GM19467 (cell line): ENCODE measurements at regions not wholly inside any gene's neighbourhood (a gene's known extent, or its start where the extent isn't known, plus 50 kb on each side); places are given as distances from the start of the nearest gene placed in this dataset.
"Not testable (repeated sequence)": the region's sequence is repeated elsewhere in the genome, so short reads cannot be mapped to it uniquely, and the experiment has no call there.

Source experiments
- ATAC-seq: cut with Tn5 transposase; IDR thresholded peaks from one replicate; pipeline ENCODE4 v1.9.1; 2021; ENCODE audit warnings: mild to moderate bottlenecking, moderate library complexity; ENCODE audit not compliant: unreplicated experiment

DNA sequence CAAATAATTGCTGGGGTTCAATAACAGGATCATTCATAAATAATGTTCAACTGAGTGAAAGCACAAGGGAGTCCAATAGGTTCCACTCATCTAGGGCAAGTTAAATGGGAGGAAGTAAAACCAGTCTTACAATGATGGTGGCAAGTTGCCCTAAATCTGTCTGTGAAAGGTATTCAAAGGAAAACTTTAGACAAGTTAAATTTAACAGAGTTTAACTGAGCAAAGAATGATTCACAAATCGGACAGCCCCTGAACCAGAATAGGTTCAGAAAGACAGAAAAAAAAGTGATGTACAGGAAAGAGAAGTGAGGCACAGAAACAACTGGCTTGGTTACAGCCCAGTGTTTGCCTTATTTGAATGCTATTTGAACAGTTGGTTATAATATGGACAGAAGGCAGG is 183.5 kb upstream of the ADGRL4 start:
- ATAC-seq: peak; percentile 59

- no peak for ATAC-seq
Measured at GRCh38 chr1:79188337-79188736, 181.8 kb upstream of the ADGRL4 start.

DNA sequence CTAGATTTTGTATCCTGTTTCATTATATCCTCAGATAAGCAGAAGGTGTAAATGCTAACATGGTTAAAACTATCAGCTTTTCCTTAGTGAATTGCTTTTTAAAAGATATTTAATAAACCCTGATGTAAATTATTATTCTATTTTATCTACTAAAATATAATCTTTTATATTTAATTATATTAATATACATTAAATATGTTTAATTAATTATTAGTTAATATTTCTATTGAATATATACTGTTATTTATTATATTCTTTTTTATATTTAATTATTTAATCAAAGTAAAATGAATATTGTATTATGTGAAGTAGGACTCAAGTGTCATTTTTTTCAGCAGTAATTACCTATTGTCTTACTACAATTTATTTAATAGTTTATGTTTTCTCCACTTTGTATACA is 179.7 kb upstream of the ADGRL4 start:
- ATAC-seq: no peak

DNA sequence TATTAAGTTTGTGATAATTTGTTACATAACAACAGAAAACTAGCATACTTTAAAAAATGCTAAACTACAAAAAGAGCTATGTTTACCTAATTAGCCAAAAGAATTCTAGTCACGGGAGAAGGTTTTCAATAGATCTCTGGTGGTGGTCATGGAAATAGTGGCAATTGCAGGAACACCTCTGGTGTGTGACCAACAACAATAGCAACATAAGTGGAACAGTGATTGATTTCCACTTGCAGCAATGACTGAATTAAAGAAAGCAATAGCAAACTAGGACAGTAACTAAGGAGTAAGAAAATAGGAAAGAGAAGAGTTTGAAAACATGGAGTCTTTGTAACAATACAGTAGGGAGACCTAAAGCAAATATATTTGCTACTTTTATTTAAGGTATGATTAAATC is 171.3 kb upstream of the ADGRL4 start:
- ATAC-seq: no peak

- ATAC-seq: no peak
Measured at GRCh38 chr1:79161077-79161476, 154.5 kb upstream of the ADGRL4 start.

DNA sequence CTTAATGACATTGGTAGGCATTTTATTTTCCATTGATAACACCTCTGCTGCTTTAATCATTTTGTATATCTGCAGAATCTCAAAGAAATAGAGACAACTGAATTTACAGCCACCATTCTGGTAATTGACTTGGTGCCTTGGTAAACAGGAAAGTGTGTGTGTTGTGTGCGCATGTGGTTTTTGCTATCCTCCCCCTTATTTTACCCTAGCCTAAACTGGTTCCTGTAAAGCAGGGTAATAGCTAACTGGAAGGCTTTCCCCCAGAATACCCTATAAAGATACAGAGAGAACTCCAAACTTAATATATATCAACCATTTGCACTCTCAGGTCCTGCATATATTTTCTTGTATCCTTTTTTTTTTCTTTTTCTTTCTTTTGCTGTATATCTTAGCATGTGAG is 149.5 kb upstream of the ADGRL4 start:
- no peak for ATAC-seq

GRCh38 chr1:79151006-79151796 is 144.7 kb upstream of the ADGRL4 start:
- ATAC-seq: no peak

DNA sequence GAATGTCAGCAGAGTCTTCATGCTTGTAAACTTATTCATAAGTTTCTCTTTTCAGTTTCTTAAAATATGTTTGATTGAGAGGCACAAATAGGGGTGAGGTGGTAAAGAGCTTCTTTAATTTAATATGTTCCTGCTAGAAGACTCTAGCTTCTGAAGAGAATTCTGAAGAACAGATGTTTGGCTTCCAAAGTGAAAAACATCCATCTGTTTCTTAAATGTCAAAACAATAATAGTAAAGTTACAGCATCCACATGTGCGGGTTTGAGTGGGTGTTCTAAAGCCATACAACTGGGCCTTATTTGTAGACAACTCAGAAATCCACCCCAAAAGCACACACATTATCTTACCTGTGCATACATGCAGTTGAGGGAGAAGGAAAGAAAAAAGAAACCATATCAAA is 144.0 kb upstream of the ADGRL4 start:
- ATAC-seq: no peak

DNA sequence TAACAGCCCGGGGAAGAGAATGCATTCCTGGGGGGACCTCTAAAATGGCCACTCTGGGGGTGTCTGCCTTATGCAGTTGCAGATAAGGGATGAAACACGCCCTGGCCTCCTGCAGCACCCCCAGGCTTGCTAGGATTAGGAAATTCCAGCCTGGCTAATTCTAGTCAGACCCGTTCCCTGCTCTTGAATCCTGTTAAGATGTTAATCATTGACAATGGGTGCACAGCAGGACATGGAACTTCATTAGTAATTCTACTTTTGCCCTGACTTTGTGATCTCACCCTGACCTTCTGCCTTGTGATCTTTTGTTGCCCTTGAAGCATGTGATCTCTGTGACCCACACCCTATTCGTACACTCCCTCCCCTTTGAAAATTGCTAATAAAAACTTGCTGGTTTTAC is 131.7 kb upstream of the ADGRL4 start:
- ATAC-seq: not testable (repeated sequence)

- ATAC-seq: no peak
Measured at GRCh38 chr1:79133774-79134364, 127.3 kb upstream of the ADGRL4 start.

DNA sequence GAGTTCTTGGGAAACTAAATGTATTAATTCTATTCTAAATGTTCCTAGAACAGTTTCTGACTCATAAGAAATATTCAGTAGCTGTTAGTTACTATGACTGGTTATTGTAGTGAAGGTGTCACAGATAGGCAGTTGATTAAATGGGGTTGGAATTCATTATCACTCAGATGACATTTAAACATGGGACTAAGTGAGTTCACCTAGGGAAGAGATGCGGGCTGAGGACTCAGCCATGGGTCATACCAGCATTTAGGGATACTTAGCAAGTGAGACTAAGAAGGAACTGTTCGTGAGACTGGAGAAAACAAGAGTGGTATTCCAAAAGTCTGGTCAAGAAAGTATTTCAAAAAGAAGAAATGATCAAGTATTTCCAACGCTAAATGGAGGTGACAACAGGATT is 125.1 kb upstream of the ADGRL4 start:
- no peak for ATAC-seq

- ATAC-seq: no peak
Measured at GRCh38 chr1:79129914-79130313, 123.4 kb upstream of the ADGRL4 start.

DNA sequence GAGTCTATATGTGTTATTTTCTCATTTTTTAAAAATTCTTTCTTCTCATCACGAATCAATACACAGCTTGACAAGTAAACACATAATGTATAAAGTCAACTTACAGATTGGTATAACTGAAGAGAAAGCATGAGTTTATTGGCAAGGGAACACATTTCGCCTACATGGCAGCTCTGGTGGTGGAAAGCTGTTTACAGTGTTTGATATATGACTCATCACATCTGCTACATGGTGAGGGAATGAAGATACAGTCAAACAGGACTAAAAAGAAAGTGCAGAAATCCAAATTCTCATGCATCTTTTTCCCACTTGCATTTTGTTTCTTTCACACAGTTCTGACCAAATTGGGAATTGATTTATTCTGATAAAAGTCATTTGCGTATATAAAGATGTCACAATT is 122.2 kb upstream of the ADGRL4 start:
- no peak for ATAC-seq

GRCh38 chr1:79124756-79125155 is 118.2 kb upstream of the ADGRL4 start:
- no peak for ATAC-seq

- no peak for ATAC-seq
Measured at GRCh38 chr1:79122521-79122920, 116.0 kb upstream of the ADGRL4 start.

DNA sequence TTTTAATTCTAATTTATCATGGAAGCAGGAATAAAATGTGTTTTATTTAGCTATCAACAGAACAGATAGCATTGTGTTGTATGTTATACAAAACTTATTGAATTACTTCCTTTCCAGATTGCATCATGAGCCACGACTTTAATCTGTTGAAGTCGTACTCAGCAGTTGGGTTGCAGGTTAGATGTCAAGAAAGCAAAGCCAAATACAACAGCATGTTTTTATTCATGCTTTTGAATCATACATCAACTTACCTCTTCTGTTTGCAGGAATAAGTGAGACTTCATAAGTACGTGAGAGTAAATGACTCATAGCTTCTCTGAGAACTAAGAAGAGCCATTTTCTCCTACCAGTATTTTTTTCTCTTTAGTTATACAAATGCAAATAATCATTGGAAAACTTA is 110.8 kb upstream of the ADGRL4 start:
- ATAC-seq: no peak

DNA sequence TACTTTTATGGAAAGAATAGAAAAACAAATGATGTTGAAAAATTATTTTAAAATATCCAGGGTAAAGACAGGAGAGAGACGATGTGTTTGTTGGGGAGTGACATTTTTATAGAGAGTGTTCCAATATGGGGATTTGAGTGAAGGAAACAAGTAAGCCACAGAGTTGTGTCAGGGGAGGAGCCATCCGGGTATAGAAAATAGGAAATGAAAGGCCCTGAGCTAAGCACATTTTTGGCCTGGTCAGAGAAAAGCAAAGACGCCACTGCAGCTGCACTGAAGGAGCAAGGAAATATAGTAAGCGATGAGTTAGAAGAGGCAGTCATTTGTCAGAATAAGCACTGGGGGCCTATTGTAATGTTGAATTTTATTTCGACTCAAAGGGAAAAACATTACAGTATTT is 107.3 kb upstream of the ADGRL4 start:
- no peak for ATAC-seq

GRCh38 chr1:79110749-79111148 is 104.2 kb upstream of the ADGRL4 start:
- ATAC-seq: no peak

GRCh38 chr1:79109445-79109844 is 102.9 kb upstream of the ADGRL4 start:
- ATAC-seq: no peak

- no peak for ATAC-seq
Measured at GRCh38 chr1:79105500-79105899, 99.0 kb upstream of the ADGRL4 start.

GRCh38 chr1:79104617-79105016 is 98.1 kb upstream of the ADGRL4 start:
- ATAC-seq: no peak

DNA sequence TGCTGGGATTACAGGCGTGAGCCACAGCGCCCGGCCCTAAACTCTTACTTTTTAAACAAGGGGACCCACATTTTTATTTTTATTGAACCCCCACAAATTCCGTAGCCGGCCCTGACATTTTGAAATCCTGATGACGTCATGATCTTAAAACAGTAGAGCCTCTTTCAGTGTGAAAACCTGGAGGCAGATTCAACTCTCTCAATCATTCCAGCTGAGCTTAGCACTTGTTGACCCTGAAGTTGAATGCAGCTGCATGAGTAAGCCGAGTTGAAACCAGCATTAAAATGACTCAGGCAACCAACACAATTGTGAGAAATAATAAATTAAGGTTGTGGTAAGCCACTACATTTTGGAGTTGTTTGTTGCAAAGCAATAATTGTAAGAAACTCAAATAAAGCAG is 93.9 kb upstream of the ADGRL4 start:
- no peak for ATAC-seq

GRCh38 chr1:79090985-79091384 is 84.5 kb upstream of the ADGRL4 start:
- no peak for ATAC-seq
